Neural cell (in vitro differentiated cells): ENCODE measurements at regions not wholly inside any gene's neighbourhood (a gene's known extent, or its start where the extent isn't known, plus 50 kb on each side); places are given as distances from the start of the nearest gene placed in this dataset.

Experiments used
- EP300 ChIP-seq: fragments of 450-650 bp; conservative IDR thresholded peaks from 2 replicates; pipeline ENCODE4 v1.6.1; 2014; ENCODE audit warnings: antibody characterized with exemption, mild to moderate bottlenecking, moderate library complexity; ENCODE audit not compliant: poor library complexity, severe bottlenecking
- RAD21 ChIP-seq: fragments of 450-650 bp; conservative IDR thresholded peaks from 2 replicates; pipeline ENCODE4 v1.6.1; 2014; ENCODE audit warnings: antibody characterized with exemption, mild to moderate bottlenecking, moderate library complexity
- TF ChIP-seq, protein P1 (sequence below): IDR thresholded peaks from 2 replicates; pipeline ENCODE4 v1.6.1; 2012; ENCODE audit warnings: borderline replicate concordance

DNA sequence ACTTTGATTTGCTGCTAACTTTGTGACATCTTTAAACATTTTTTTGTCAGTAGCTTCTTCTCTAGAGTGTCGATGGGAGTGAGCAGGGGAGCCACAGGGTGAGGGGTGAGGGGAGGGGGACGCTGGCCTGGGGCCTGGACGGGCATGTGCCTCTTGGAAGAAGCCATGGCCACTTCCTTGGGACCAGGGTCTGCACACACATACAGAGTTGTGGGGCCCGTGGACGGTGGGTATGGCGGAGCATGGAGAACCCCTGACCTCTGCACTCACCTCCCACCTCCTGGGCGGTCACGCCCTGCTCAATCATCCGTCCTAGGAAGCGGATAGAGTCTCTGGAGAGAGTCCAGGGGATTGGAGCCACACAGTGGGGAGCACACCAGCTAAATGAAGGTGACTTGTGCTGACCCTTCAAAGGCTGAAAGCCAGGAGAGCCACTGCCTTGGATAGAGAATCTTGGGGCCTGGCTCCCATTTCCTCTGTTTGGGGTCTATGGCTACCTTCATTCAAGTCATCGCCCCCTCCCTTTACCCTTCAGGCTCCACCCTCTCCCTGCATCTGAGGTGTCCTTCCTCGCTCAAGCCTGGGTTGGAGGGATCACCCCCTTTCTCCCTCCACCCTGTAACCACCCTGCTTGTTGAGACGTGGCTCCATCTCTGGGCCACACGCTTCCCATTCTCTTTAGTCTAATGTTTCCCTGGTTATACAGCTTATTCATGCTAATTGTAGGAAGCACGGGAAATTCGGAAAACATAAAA is 63.9 kb upstream of the HAAO start:
- TF ChIP-seq RAD21 (no peak), EP300 (no peak)
- TF ChIP-seq, protein P1, sequence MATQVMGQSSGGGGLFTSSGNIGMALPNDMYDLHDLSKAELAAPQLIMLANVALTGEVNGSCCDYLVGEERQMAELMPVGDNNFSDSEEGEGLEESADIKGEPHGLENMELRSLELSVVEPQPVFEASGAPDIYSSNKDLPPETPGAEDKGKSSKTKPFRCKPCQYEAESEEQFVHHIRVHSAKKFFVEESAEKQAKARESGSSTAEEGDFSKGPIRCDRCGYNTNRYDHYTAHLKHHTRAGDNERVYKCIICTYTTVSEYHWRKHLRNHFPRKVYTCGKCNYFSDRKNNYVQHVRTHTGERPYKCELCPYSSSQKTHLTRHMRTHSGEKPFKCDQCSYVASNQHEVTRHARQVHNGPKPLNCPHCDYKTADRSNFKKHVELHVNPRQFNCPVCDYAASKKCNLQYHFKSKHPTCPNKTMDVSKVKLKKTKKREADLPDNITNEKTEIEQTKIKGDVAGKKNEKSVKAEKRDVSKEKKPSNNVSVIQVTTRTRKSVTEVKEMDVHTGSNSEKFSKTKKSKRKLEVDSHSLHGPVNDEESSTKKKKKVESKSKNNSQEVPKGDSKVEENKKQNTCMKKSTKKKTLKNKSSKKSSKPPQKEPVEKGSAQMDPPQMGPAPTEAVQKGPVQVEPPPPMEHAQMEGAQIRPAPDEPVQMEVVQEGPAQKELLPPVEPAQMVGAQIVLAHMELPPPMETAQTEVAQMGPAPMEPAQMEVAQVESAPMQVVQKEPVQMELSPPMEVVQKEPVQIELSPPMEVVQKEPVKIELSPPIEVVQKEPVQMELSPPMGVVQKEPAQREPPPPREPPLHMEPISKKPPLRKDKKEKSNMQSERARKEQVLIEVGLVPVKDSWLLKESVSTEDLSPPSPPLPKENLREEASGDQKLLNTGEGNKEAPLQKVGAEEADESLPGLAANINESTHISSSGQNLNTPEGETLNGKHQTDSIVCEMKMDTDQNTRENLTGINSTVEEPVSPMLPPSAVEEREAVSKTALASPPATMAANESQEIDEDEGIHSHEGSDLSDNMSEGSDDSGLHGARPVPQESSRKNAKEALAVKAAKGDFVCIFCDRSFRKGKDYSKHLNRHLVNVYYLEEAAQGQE: no peak
